GM19351 (cell line): ENCODE measurements at regions not wholly inside any gene's neighbourhood (a gene's known extent, or its start where the extent isn't known, plus 50 kb on each side); places are given as distances from the start of the nearest gene placed in this dataset.
"Not testable (repeated sequence)": the region's sequence is repeated elsewhere in the genome, so short reads cannot be mapped to it uniquely, and the experiment has no call there.

Experiments used
- ATAC-seq: cut with Tn5 transposase; IDR thresholded peaks from one replicate; pipeline ENCODE4 v1.9.1; 2021; ENCODE audit warnings: mild to moderate bottlenecking, moderate library complexity; ENCODE audit not compliant: unreplicated experiment

DNA sequence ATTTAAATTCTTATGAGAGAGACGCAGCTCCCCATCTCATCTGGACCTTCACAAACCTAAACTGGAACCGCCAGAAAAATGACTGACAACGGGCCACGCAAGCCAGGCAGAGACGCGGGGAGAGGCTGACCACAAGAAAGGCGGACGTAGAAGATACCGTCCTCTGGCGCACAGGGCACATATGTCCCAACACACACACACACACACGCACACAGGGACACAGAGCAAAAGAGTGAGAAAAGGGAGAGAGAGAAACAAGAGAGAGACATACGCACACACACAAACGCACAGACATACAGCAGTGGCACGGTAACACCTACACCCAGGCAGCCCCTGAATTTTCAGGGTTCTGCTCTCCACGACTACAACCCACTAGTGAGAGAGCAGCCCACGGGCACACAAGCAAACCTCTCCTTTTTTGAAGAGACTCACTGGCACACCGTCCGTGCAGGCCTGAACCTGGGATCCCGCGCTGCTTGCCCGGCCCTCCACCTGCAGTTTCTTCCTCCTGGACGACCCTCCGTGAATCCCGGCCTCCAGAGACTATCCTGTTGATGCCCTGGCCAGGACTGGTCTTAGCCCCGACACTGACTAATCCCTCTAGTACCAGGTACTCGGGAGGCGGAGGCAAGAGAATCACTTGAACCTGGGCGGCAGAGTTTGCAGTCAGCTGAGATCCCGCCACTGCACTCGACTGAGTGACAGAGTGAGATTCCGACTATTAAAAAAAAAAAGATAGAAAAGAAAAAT lies 156.5 kb upstream of the ZNF337 start:
- peak; percentile 16 for ATAC-seq

DNA sequence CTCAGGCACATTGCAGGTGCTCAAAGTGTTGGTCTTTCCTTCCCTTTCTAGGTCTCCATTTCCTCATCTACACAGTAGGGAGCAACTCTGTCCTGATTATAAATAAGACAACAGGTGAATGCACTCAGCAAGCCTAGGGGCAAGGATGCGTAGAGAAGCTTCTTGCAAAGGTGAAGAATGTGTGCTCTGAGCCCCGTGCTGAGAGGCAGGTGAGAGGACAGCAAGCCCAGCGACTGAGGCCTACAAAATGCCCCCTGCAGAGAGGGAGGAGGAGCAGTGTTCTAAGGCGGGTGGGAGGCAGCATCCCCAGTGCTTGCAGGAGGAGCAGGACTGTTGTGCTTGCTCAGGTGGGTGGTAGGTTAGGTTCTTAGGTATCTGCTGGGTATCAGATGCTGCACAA lies 153.5 kb upstream of the ZNF337 start:
- not testable (repeated sequence) for ATAC-seq

DNA sequence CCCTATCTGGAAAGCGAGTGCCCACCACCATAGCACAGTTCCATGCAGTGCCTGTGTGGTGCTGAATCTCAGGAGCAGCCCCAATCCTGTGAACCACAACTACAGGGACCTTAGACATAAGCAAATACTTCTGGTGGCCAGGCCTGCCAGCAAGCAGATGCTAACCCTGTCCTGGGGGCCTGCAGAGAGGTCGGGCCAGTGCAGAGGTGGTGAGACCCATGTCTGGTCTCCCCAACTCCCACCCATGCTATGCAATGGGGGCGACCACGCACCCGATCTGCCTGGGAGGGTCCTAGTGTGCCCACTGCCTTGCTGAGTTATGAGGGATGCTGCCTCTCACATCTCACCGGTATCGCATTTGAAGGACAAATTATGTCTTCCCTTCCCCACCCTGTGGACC lies 151.6 kb upstream of the ZNF337 start:
- ATAC-seq: no peak

DNA sequence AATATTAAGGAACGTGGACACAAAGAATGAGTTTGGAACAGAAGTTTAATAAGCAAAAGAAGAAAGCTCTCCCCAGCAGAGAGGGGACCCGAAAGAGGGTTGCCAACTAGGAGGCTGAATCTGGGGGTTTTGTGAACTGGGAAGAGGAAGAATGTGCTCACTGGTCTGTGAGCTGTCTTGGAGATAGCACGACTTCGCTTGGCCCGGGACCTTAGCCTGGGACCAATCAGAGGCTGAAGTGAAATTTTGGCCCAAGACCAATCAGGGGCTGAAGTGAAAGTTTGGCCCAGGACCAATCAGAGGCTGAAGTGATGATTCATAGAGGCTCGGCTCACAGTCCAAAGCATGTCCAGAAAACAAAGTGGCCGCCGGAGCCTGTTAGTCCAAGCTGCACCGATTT lies 148.0 kb upstream of the ZNF337 start:
- ATAC-seq: not testable (repeated sequence)

DNA sequence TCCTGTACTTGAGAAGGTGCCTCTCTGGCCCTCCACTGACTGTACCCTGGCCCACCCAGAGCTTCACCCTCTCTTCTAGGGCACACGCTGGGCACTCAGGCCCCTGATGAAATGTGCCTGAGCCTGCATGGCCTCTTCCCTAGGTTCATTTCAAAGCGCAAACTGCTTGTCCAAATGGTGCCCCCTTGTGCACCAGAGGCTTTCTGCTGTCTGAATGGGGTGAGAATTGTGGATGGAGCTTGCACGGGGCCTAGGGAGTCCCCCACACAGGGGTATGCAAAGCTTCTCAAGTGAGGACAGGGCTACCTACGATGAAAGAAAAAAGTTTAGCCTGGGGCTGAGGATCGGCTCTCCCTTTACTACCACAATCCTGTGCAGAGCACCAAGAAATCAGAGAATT lies 116.9 kb upstream of the ZNF337 start:
- not testable (repeated sequence) for ATAC-seq

DNA sequence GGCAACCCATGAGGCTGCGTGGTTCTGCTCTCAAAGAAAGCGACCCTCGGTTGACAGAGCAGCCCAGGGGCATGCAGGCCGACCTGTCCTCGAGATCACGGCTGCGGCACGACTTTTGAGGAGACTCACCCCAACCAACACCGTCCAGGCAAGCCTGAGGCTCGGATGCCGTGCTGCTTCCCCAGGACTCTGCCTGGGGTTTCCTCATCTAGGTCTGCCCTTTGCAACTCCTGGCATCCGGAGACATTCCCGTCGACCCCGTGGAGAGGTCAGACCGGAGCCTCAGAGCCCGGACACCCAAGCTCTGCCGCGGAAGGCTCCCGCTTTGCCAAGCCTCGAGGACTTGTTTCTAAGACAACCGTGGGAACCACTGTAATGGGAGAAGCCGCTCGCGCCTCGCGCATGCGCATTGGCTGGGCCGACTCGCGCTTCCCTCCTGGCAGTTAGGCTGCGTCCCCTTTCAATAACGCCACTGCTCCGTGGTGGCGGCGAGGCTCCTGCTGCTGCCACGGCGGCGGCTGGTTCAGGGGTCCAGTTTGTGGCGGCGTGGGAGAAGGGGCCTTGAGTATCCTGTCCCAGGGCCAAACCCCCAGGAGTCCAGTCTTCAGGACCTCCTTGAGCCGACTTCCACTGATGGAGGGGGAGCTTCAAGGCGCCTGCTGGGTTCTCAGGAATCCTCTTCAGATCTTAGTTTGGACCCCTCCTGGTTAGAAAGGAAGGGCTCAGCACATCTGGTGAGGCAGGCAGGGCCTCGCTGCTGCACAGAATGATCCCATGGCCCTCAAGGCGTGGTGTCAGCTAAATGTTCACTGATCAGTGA lies 101.7 kb upstream of the ZNF337 start:
- ATAC-seq: not testable (repeated sequence)

DNA sequence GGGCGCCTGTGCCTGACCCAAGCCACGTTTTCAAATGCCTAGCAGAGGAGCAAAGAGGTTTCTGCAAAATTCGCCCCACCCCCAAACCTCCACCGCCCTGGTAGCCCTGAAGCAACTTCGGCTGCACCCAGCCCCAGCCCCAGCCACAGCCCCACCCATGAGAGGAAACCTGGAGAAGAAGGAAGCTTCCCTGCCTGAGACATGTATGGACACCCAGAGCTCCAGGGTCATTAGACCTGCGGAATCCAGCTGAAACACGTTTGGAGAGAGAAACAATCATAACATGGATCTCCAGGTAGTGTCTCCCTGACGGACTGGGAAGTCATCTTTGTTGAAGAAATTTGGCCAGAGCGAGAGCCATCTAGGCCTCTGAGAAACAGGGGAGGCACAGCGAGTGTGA lies 100.4 kb upstream of the ZNF337 start:
- ATAC-seq: not testable (repeated sequence)

DNA sequence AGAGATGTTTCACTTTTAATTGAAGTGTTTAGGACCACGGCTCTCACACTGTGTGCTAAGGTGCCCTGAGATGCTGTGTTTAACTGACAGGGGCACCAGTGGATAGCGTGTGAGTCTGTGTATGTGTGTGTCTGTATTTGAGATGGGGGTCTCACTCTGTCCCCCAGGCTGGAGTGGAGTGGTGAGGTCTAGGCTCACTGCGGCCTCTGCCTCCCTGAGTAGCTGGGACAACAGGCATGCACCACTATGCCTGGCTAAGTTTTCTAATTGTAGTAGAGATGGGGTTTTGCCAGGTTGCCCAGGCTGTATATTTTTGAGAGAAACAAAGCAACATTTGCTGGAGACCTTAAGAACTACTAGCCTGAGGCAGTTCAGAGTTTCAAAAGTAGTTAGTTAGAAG lies 80.6 kb upstream of the ZNF337 start:
- ATAC-seq: not testable (repeated sequence)

DNA sequence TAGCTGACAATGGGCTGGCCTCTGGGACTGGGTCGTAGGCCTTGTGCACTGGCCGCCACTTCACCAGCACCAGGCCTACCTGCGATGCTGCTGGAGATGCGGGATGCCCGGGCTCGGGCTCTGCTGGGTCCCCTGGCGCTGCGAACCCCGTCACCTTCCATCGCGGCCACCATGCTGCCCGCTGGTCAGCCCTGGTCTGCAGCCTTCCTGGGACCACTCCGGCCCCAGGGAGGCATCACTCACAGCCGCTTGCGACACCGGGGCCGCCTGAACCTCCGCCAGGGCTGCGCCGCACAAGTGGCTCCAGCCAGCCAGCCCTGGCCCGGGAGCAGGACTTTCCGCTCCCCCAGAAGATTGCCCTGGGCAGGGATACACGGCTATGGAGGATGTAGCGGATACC lies 78.1 kb upstream of the ZNF337 start:
- not testable (repeated sequence) for ATAC-seq

DNA sequence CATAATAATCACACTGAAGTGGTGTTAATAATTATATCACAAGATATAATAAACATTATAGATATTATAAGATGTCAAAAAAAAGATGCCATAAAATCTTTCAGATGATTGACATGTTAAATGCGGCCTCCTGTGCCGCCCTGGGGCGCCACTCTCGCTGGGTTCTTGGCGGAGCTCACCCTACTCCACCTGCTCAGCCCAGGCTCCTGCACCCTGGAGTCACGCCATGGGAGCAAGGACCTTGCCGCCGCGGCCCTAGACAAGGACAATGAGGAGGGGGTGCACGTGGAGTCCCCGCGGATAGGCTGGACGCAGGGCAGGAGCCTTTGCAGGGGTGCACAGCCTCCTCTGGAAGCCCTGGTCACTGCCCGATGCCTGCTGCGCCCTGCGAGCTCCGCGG lies 77.5 kb upstream of the ZNF337 start:
- not testable (repeated sequence) for ATAC-seq

DNA sequence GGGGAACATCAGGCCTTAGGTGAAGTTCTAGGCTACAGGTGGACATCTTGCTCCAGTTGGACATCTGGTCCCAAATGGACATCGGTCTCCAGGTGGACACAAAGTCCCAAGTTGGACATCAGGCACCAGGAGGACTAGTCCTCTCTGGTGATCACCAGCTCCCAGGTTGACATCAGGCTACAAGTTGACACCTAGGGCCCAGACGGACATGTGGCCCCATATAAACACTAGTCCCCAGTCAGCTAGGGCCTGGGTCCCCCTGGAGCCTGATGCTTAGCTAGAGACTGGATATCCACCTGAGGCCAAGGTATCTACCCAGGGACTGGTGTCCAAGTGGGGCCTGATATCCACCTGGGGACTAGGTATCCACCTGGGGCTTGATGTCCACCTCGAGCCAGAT lies 75.8 kb upstream of the ZNF337 start:
- ATAC-seq: not testable (repeated sequence)

DNA sequence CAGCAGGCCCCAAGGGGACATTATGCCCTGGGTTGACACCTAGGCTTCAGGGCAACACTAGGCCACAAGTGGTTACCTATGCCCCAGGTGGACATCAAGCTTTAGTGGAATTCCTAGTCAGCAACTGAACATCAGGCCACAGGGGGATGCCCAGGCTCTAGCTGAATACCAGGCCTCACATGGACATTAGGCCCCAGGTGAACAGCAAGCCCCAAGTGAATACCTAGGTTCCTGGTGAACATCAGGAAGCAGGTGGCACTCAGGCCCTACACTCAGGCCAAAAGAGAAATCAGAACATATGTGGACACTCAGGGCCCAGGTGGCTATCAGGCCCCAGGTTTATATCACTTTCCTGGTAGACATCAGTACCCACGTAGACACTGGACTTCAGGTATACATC lies 75.2 kb upstream of the ZNF337 start:
- ATAC-seq: not testable (repeated sequence)

DNA sequence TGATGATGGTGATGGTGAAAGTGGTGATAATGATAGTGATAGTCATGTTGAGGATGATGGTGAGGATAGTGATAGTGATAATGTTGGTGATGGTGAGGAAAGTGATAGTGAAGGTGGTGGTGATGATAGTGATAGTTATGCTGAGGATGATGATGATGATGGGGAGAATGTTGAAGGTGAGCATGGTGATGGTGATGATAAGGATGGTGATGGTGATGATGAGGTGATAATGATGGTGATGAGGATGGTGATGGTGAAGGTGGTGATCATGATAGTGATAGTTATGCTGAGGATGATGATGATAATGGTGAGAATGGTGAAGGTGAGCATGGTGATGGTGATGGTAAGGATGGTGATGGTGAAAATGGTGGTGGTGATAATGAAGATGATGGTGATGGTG lies 64.9 kb upstream of the ZNF337 start:
- ATAC-seq: no peak

DNA sequence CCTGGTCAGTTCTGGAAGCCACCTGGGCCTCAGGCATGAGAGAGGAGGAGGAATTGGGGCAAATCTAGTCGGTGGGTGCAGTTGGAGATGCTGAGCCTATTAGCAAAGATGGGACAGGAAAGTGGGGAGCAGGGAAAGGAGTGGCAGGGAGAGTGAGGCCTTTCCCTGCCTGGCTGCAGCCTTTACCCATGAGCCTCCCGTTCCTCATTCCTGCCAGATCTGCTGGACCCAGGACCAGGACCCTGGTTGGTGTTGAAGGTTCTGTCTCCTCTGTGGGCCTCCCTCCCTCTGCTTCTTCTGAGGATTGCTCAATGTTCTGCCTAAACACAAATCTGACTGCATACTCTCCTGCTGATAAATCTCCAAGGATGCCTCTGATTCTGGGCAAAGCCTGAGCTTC lies 64.4 kb upstream of the ZNF337 start:
- ATAC-seq: not testable (repeated sequence)

DNA sequence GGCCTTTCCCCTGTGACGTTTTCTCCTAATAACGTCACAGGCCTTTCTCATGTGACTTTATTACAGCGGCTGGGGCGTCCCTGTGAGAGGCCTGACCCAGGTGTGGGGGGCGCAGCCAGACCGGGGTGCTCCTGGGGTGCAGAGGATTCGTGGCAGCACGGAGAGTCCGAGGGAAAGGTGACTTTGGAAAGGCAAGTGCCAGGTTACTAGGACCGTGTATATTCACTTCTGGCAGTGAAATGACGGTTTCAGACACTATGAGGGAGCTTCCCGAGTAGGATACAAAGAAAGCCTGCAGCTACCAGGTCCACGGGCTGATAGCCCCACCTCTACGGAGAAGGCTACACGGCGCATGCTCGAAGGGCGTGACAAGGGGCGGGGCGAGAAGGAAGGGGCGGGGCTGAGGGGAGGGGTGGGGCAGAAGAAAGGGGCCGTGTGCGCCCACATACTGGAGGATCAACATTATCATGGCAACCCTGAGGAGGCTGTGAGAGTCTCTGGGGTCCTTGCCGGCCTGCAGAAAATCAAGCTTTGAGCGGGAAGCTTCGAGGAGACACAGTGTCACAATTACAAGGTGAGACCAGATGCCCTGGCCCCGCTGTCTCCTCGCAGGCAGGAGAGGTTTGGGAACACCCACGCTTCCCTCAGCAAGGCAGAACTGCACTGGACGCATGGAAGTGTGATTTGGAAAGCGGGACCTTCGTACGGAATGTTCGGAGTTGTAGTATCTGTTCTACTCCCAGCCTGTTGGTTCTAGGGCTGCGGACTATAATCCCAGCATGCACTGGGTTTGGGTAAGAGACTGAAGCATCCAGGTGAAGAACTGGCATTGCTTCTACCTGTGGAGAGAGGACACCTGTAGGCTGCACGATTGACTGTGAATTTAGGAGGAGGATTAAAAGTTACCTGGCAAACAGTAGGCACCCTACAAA lies 54.4 kb upstream of the ZNF337 start:
- no peak for ATAC-seq

DNA sequence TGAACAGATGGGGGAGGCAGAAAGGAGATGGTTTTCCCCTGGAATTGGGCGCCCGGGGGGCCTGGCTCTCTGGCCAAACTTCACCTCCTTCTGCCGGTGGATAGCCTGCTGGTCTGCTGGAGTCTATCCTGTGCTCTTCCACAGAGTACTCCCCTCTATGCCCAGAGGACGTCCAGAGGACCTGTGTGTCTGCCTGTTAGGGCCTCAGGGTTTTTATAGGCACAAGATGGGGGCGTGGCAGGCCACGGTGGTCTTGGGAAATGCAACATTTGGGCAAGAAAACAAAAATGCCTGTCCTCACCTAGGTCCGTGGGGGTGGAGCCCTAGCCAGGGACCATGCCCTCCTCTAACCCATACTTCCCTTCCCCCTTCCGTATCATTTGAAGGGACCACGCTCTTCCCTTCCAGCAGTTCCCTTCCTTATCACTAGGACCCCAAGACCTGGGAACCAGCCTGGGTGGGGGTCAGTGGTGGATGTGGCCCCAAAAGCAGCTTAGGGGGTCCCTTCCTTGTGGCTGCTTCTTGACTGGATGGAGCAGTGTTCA lies 53.6 kb upstream of the ZNF337 start:
- ATAC-seq: no peak

DNA sequence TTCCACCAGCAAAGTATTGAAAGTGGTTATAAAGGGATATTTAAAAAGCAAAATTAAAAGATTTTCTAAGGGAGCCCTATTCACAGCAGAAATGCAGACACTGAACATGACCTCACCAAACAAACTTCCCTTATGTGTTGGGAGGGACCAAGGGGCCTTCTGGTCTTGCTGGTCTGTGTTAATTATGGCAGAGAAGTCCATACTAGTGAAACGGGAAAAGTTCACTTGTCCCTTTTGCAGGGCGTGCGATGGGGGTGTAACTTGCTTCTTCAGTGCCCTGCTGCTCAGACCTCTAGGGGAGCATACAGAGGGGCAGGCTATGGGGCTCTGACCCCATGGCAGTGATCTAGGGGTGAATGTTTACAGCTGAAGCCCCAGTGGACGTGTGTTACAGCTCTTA lies 53.0 kb upstream of the ZNF337 start:
- no peak for ATAC-seq
